T-helper 17 cell (primary cell): ENCODE measurements at regions not wholly inside any gene's neighbourhood (a gene's known extent, or its start where the extent isn't known, plus 50 kb on each side); places are given as distances from the start of the nearest gene placed in this dataset.

Experiments used
- ATAC-seq: fragments of 150-1000 bp; cut with Tn5 transposase; 2 replicates; pipeline ENCODE4 v1.10.0; 2021; ENCODE audit warnings: mild to moderate bottlenecking, moderate library complexity
- DNase-seq, 3 donors: peaks; one replicate each; pipeline versions ENCODE4 v3.0.0 to v3.0.0-alpha.2; 2020 to 2021
- H3K9me3 ChIP-seq: one replicate; pipeline ENCODE4 v1.7.0; 2013; ENCODE audit warnings: low read length, mild to moderate bottlenecking; ENCODE audit not compliant: control insufficient read depth, poor library complexity, severe bottlenecking
- H3K27ac Mint-ChIP-seq: one replicate; pipeline ENCODE4 v1.8.0; 2022; ENCODE audit warnings: mild to moderate bottlenecking, moderate library complexity, mixed read lengths
- H3K27me3 Mint-ChIP-seq: one replicate; pipeline ENCODE4 v1.8.0; 2022; ENCODE audit warnings: mixed read lengths
- H3K36me3 Mint-ChIP-seq: one replicate; pipeline ENCODE4 v1.8.0; 2022; ENCODE audit warnings: low read depth, mixed read lengths
- H3K4me1 Mint-ChIP-seq: one replicate; pipeline ENCODE4 v1.8.0; 2022; ENCODE audit warnings: mild to moderate bottlenecking, mixed read lengths
- H3K4me3 Mint-ChIP-seq: one replicate; pipeline ENCODE4 v1.8.0; 2022; ENCODE audit warnings: mild to moderate bottlenecking, moderate library complexity, mixed read lengths

GRCh38 chr16:73233846-73234424, 186.0 kb upstream of the ZFHX3 start:
- Mint-ChIP-seq H3K27me3 (peaks cover 5% of the 10 kb centered on the region), H3K36me3 (no peaks in the 10 kb centered on the region), H3K27ac (no peak overlapping the region), H3K4me1 (no peaks in the 10 kb centered on the region), H3K4me3 (no peak overlapping the region)
- ATAC-seq (no peak), DNase-seq (no peak)
- H3K9me3 ChIP-seq, result no peaks in the 10 kb centered on the region

GRCh38 chr16:73233329-73233765, 185.4 kb upstream of the ZFHX3 start:
- DNase-seq (no peak), ATAC-seq (no peak)
- Mint-ChIP-seq H3K4me1 (no peaks in the 10 kb centered on the region), H3K4me3 (no peak overlapping the region), H3K36me3 (no peaks in the 10 kb centered on the region), H3K27me3 (peaks cover 5% of the 10 kb centered on the region), H3K27ac (no peak overlapping the region)
- no peaks in the 10 kb centered on the region for H3K9me3 ChIP-seq

- DNase-seq (no peak), ATAC-seq (no peak)
- H3K27me3 Mint-ChIP-seq, result peaks cover 5% of the 10 kb centered on the region
- no peaks in the 10 kb centered on the region for H3K36me3 Mint-ChIP-seq
- no peak overlapping the region for H3K27ac Mint-ChIP-seq
- H3K4me1 Mint-ChIP-seq, result no peaks in the 10 kb centered on the region
- H3K4me3 Mint-ChIP-seq, result no peak overlapping the region
- no peaks in the 10 kb centered on the region for H3K9me3 ChIP-seq
These were observed 184.8 kb upstream of the ZFHX3 start for GRCh38 chr16:73232555-73233328.

GRCh38 chr16:73231944-73232554, 184.1 kb upstream of the ZFHX3 start:
- Mint-ChIP-seq H3K36me3 (no peaks in the 10 kb centered on the region), H3K27me3 (peaks cover 5% of the 10 kb centered on the region), H3K4me1 (no peaks in the 10 kb centered on the region), H3K27ac (no peak overlapping the region), H3K4me3 (no peak overlapping the region)
- no peak for ATAC-seq
- no peak for DNase-seq
- no peaks in the 10 kb centered on the region for H3K9me3 ChIP-seq

- no peaks in the 10 kb centered on the region for H3K9me3 ChIP-seq
- ATAC-seq (no peak), DNase-seq (no peak)
- Mint-ChIP-seq H3K27me3 (peaks cover 5% of the 10 kb centered on the region), H3K36me3 (no peaks in the 10 kb centered on the region), H3K4me3 (no peak overlapping the region), H3K4me1 (no peaks in the 10 kb centered on the region), H3K27ac (no peak overlapping the region)
These were observed 183.5 kb upstream of the ZFHX3 start for GRCh38 chr16:73231379-73231778.

GRCh38 chr16:73230651-73231050, 182.7 kb upstream of the ZFHX3 start:
- ATAC-seq, result no peak
- no peaks in the 10 kb centered on the region for H3K36me3 Mint-ChIP-seq

GRCh38 chr16:73228649-73229048, 180.7 kb upstream of the ZFHX3 start:
- no peaks in the 10 kb centered on the region for H3K9me3 ChIP-seq
- ATAC-seq (no peak), DNase-seq (no peak)
- H3K4me1 Mint-ChIP-seq, result no peaks in the 10 kb centered on the region
- peaks cover 5% of the 10 kb centered on the region for H3K27me3 Mint-ChIP-seq
- H3K36me3 Mint-ChIP-seq, result no peaks in the 10 kb centered on the region
- H3K27ac Mint-ChIP-seq, result no peak overlapping the region
- H3K4me3 Mint-ChIP-seq, result no peak overlapping the region

More at GRCh38 chr16:73230651-73231050, 182.7 kb upstream of the ZFHX3 start:
- no peak overlapping the region for H3K4me3 Mint-ChIP-seq
- DNase-seq, result no peak
- no peaks in the 10 kb centered on the region for H3K4me1 Mint-ChIP-seq
- peaks cover 5% of the 10 kb centered on the region for H3K27me3 Mint-ChIP-seq
- no peaks in the 10 kb centered on the region for H3K9me3 ChIP-seq
- H3K27ac Mint-ChIP-seq, result no peak overlapping the region

GRCh38 chr16:73226675-73227074, 178.7 kb upstream of the ZFHX3 start:
- no peak overlapping the region for H3K27ac Mint-ChIP-seq
- H3K4me1 Mint-ChIP-seq, result no peaks in the 10 kb centered on the region
- peaks cover 5% of the 10 kb centered on the region for H3K27me3 Mint-ChIP-seq
- no peak for DNase-seq
- H3K9me3 ChIP-seq, result no peaks in the 10 kb centered on the region
- no peaks in the 10 kb centered on the region for H3K36me3 Mint-ChIP-seq
- no peak for ATAC-seq
- H3K4me3 Mint-ChIP-seq, result no peak overlapping the region

GRCh38 chr16:73225983-73226382, 178.1 kb upstream of the ZFHX3 start:
- no peaks in the 10 kb centered on the region for H3K9me3 ChIP-seq
- Mint-ChIP-seq H3K4me1 (no peaks in the 10 kb centered on the region), H3K27me3 (peaks cover 5% of the 10 kb centered on the region), H3K36me3 (no peaks in the 10 kb centered on the region), H3K4me3 (no peak overlapping the region), H3K27ac (no peak overlapping the region)
- no peak for DNase-seq
- no peak for ATAC-seq

- H3K9me3 ChIP-seq, result no peaks in the 10 kb centered on the region
- ATAC-seq (no peak), DNase-seq (no peak)
- no peaks in the 10 kb centered on the region for H3K4me1 Mint-ChIP-seq
- H3K4me3 Mint-ChIP-seq, result no peak overlapping the region
- H3K27me3 Mint-ChIP-seq, result peaks cover 6% of the 10 kb centered on the region
- H3K27ac Mint-ChIP-seq, result no peak overlapping the region
- no peaks in the 10 kb centered on the region for H3K36me3 Mint-ChIP-seq
These were observed 172.9 kb upstream of the ZFHX3 start for GRCh38 chr16:73220836-73221235.

- Mint-ChIP-seq H3K27me3 (peaks cover 6% of the 10 kb centered on the region), H3K4me3 (no peak overlapping the region), H3K4me1 (no peaks in the 10 kb centered on the region), H3K27ac (no peak overlapping the region), H3K36me3 (no peaks in the 10 kb centered on the region)
- H3K9me3 ChIP-seq, result no peaks in the 10 kb centered on the region
- ATAC-seq (no peak), DNase-seq (no peak)
These were observed 171.2 kb upstream of the ZFHX3 start for GRCh38 chr16:73219176-73219575.

GRCh38 chr16:73217654-73218053, 169.7 kb upstream of the ZFHX3 start:
- no peaks in the 10 kb centered on the region for H3K9me3 ChIP-seq
- DNase-seq, result no peak
- Mint-ChIP-seq H3K27me3 (peaks cover 14% of the 10 kb centered on the region), H3K27ac (no peak overlapping the region), H3K4me1 (no peaks in the 10 kb centered on the region), H3K36me3 (no peaks in the 10 kb centered on the region), H3K4me3 (no peak overlapping the region)
- ATAC-seq, result no peak

GRCh38 chr16:73216932-73217331, 169.0 kb upstream of the ZFHX3 start:
- no peaks in the 10 kb centered on the region for H3K9me3 ChIP-seq
- no peaks in the 10 kb centered on the region for H3K4me1 Mint-ChIP-seq
- ATAC-seq, result no peak

More at GRCh38 chr16:73216932-73217331, 169.0 kb upstream of the ZFHX3 start:
- no peak for DNase-seq
- Mint-ChIP-seq H3K27me3 (peaks cover 18% of the 10 kb centered on the region), H3K36me3 (no peaks in the 10 kb centered on the region), H3K27ac (no peak overlapping the region), H3K4me3 (no peak overlapping the region)
